PC-3 (cell line): ENCODE measurements at regions not wholly inside any gene's neighbourhood (a gene's known extent, or its start where the extent isn't known, plus 50 kb on each side); places are given as distances from the start of the nearest gene placed in this dataset.

ENCODE experiments used
- ATAC-seq: fragments of 200-7000 bp; cut with Tn5 transposase; 2 replicates; pipeline ENCODE4 v1.9.1; 2020; ENCODE audit warnings: mild to moderate bottlenecking, moderate library complexity
- BruUV-seq: library from RNA; stranded (reverse); fragments of 400-500 nt; replicated peaks from 2 replicates; lab custom pipeline; 2021; lab: Mats Ljungman, UMichigan
- CTCF ChIA-PET: fragments of 300-600 bp; sonication (Branson Sonifier 250); formaldehyde crosslinking; loops from one replicate; lab custom pipeline; 2022; ENCODE audit warnings: antibody characterized with exemption; lab: Charles Lee
- POLR2A ChIA-PET: fragments of 300-600 bp; sonication (Branson Sonifier 250); formaldehyde crosslinking; loops from one replicate; lab custom pipeline; 2022; ENCODE audit warnings: antibody characterized with exemption; ENCODE audit not compliant: unreplicated experiment; lab: Charles Lee
- DNase-seq: peaks from one replicate; pipeline ENCODE4 v3.0.0-alpha.2; 2015
- H2AFZ ChIP-seq: fragments of 300-600 bp; sonication (generic); 2 replicates; pipeline ENCODE4 v1.6.0; 2016; ENCODE audit warnings: antibody characterized with exemption, low read length
- H3F3A ChIP-seq: fragments of 300-600 bp; sonication (generic); one replicate; pipeline ENCODE4 v1.6.0; 2017; ENCODE audit warnings: antibody characterized with exemption, low read length, control low read depth, mild to moderate bottlenecking; ENCODE audit not compliant: unreplicated experiment
- H3K27ac ChIP-seq: fragments of 300-600 bp; sonication (generic); 2 replicates; pipeline ENCODE4 v1.5.1; 2016; ENCODE audit warnings: mild to moderate bottlenecking, low read length
- H3K27me3 ChIP-seq: fragments of 300-600 bp; sonication (generic); 2 replicates; pipeline ENCODE4 v1.6.1; 2016; ENCODE audit warnings: low read length, mixed read lengths
- H3K36me3 ChIP-seq: fragments of 300-600 bp; sonication (generic); 2 replicates; pipeline ENCODE4 v1.6.1; 2016; ENCODE audit warnings: low read depth, mixed run types, low read length, mixed read lengths
- H3K4me1 ChIP-seq: fragments of 300-600 bp; sonication (generic); 2 replicates; pipeline ENCODE4 v1.5.1; 2016; ENCODE audit warnings: low read length; ENCODE audit not compliant: insufficient read depth
- H3K4me2 ChIP-seq: fragments of 300-600 bp; sonication (generic); 2 replicates; pipeline ENCODE4 v1.6.0; 2016; ENCODE audit warnings: low read length
- H3K4me3 ChIP-seq: fragments of 300-600 bp; sonication (generic); 2 replicates; pipeline ENCODE4 v1.5.1; 2016; ENCODE audit warnings: mild to moderate bottlenecking, low read length, mixed read lengths
- H3K79me2 ChIP-seq: fragments of 300-600 bp; sonication (generic); 2 replicates; pipeline ENCODE4 v1.6.1; 2017; ENCODE audit warnings: low read length, mixed read lengths
- H3K9ac ChIP-seq: fragments of 300-600 bp; sonication (generic); 2 replicates; pipeline ENCODE4 v1.6.0; 2016; ENCODE audit warnings: mild to moderate bottlenecking, low read length
- H3K9me2 ChIP-seq: fragments of 300-600 bp; sonication (generic); replicated peaks from 2 replicates; pipeline ENCODE4 v1.6.1; 2016; ENCODE audit warnings: mixed run types, low read length, mixed read lengths
- H3K9me3 ChIP-seq: fragments of 300-600 bp; sonication (generic); 2 replicates; pipeline ENCODE4 v1.6.1; 2016; ENCODE audit warnings: low read length, mixed read lengths
- H4K20me1 ChIP-seq: fragments of 300-600 bp; sonication (generic); 2 replicates; pipeline ENCODE4 v1.6.1; 2016; ENCODE audit warnings: low read length, mixed read lengths
- CTCF ChIP-seq: fragments of 300-600 bp; sonication (generic); conservative IDR thresholded peaks from 2 replicates; pipeline ENCODE4 v1.5.1; 2017; ENCODE audit warnings: antibody characterized with exemption, low read depth, mild to moderate bottlenecking, low read length
- EZH2 ChIP-seq: fragments of 300-600 bp; sonication (generic); IDR thresholded peaks from one replicate; pipeline ENCODE4 v1.6.1; 2017; ENCODE audit warnings: antibody characterized with exemption, mild to moderate bottlenecking, low read length; ENCODE audit not compliant: unreplicated experiment
- EZH2phosphoT487 ChIP-seq: fragments of 300-600 bp; sonication (generic); IDR thresholded peaks from 2 replicates; pipeline ENCODE4 v1.6.1; 2018; ENCODE audit warnings: mild to moderate bottlenecking, antibody characterized with exemption, low read length, borderline replicate concordance
- intact Hi-C: fragments of 100-400 bp; cut with micrococcal nuclease; formaldehyde crosslinking; loops from 2 replicates; pipeline ENCODE4 v1.9.0; 2023

DNA sequence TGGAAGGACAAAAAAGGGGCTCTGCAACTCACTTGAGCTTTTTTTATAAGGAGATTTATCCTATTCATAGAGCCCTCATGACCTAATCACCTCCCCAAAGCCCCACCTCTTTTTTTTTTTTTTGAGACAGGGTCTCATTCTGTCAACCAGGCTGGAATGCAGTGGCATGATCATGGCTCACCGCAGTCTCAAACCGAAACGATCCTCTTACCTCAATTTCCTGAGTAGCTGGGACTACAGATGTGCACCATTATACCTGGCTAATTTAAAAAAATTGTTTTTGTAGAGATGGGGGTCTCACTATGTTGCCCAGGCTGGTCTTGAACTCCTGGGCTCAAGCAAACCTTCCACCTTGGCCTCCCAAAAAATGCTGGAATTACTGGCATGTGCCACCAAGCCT is 61.6 kb upstream of the PDGFRA start:
- Histone ChIP-seq H3K36me3 (no peaks in the 10 kb centered on the region), H3K79me2 (no peaks in the 10 kb centered on the region), H3K4me3 (no peak overlapping the region), H4K20me1 (no peaks in the 10 kb centered on the region), H2AFZ (no peak overlapping the region), H3F3A (no peaks in the 10 kb centered on the region), H3K9me2 (no peaks in the 10 kb centered on the region), H3K4me1 (peaks cover 13% of the 10 kb centered on the region; the same call in 1 of the 2 replicates), H3K27me3 (no peaks in the 10 kb centered on the region), H3K27ac (no peak overlapping the region), H3K9ac (no peak overlapping the region), H3K4me2 (no peak overlapping the region), H3K9me3 (no peaks in the 10 kb centered on the region)
- ATAC-seq (no peak), DNase-seq (no peak)
- intact Hi-C loops = no loop called here
- CTCF ChIA-PET = no interaction called here
- POLR2A ChIA-PET = no interaction called here
- no TSS peak for BruUV-seq
- TF ChIP-seq CTCF (no peak), EZH2 (no peak), EZH2phosphoT487 (no peak)

DNA sequence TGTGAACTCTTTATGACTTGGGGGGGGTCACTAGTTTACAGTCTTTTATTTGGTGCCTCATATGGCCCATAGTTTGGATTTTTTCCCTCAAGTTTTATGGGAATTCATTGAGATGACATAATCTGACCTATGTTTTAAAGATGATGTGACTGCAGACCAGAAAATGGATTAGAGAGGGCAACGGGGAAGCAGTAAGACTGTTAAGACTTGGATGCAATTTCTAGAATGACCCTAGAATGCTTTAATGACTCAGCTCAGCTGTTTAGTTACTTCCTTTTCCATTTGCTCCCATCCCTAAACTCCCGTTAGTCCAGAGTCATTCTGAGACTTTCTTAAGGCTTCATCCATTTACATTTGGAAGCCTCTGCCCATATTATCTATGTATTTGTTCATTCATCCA is 59.9 kb upstream of the PDGFRA start:
- H4K20me1 ChIP-seq = no peaks in the 10 kb centered on the region
- peaks cover 13% of the 10 kb centered on the region; the same call in 1 of the 2 replicates for H3K4me1 ChIP-seq
- BruUV-seq = no TSS peak
- no peak overlapping the region for H3K4me3 ChIP-seq
- no peak overlapping the region for H3K9ac ChIP-seq
- ChIA-PET POLR2A (no interaction called here), CTCF (no interaction called here)
- DNase-seq (no peak), ATAC-seq (no peak)
- H2AFZ ChIP-seq = no peak overlapping the region
- TF ChIP-seq EZH2phosphoT487 = no peak
- no peak for TF ChIP-seq CTCF
- no peak for TF ChIP-seq EZH2
- H3K79me2 ChIP-seq = no peaks in the 10 kb centered on the region
- no peaks in the 10 kb centered on the region for H3F3A ChIP-seq
- H3K9me3 ChIP-seq = no peaks in the 10 kb centered on the region
- no peaks in the 10 kb centered on the region for H3K36me3 ChIP-seq
- no peaks in the 10 kb centered on the region for H3K27me3 ChIP-seq
- intact Hi-C loops = no loop called here
- no peaks in the 10 kb centered on the region for H3K9me2 ChIP-seq
- H3K4me2 ChIP-seq = no peak overlapping the region
- no peak overlapping the region for H3K27ac ChIP-seq

- ATAC-seq (no peak), DNase-seq (no peak)
- Histone ChIP-seq H3F3A (no peaks in the 10 kb centered on the region), H3K9ac (no peak overlapping the region), H3K4me2 (no peak overlapping the region), H3K36me3 (no peaks in the 10 kb centered on the region), H3K9me3 (no peaks in the 10 kb centered on the region), H3K27ac (no peak overlapping the region), H2AFZ (no peak overlapping the region), H3K27me3 (no peaks in the 10 kb centered on the region), H3K79me2 (no peaks in the 10 kb centered on the region), H3K4me3 (no peak overlapping the region), H4K20me1 (no peaks in the 10 kb centered on the region), H3K4me1 (no peaks in the 10 kb centered on the region), H3K9me2 (no peaks in the 10 kb centered on the region)
- no TSS peak for BruUV-seq
- no peak for TF ChIP-seq EZH2phosphoT487
- no peak for TF ChIP-seq EZH2
- no peak for TF ChIP-seq CTCF
- ChIA-PET CTCF (interaction anchor here (0.6 kb wide), 1 partner anchor 53 kb away, joined by 3 read pairs; no protein-coding TSS in a partner anchor), POLR2A (no interaction called here)
- intact Hi-C loops = no loop called here
These were observed 56.9 kb upstream of the PDGFRA start for GRCh38 chr4:54172156-54172555.
